T1000 (cell line): ENCODE measurements at regions not wholly inside any gene's neighbourhood (a gene's known extent, or its start where the extent isn't known, plus 50 kb on each side); places are given as distances from the start of the nearest gene placed in this dataset.

Source experiments
- DNase-seq: peaks from one replicate; lab custom pipeline; 2025; ENCODE audit warnings: mixed read lengths; lab: John Stamatoyannopoulos, UW

- DNase-seq = no peak
Measured at GRCh38 chr16:5649762-5650743, 552.5 kb upstream of the EEF2KMT start.

DNA sequence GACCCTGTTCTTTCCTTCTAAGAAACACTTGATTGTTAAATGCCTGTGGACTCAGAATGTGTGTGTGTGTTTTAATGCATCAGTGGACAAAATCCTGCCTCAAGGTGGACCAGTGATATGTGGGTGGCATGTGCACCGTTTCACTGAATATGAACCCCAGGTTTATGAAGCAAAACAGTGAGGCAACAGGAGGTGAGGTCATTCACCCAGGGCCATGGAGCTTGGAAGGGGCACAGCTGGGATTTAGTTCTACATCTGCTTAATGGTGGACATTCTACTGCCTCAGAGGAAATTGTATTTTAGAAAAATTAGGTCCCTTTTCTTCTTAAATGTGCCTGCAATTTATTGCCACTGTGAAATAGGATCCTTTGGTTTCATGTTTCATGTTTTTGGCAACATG lies 549.5 kb upstream of the EEF2KMT start:
- DNase-seq = no peak

GRCh38 chr16:5643855-5644531 lies 546.4 kb upstream of the EEF2KMT start:
- no peak for DNase-seq

DNA sequence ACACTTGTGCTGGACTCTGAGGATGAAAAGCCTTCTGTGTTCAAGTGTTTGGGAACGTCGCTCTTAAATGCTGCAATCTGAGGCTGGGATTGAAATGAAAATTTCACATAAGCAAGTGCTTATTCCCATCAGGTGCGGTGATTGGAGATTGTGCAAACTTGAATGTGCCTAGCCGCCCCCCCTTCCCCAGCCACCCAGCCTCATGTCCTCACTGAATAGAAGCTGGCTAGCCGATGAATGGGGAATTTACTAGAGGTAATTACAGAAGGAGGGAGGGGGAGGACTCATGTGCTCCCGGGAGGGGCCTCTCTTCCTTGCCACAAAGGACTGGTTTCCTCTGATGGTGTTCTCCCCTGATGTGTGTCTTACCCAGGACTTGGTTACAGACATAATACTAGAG lies 544.8 kb upstream of the EEF2KMT start:
- DNase-seq = no peak

DNA sequence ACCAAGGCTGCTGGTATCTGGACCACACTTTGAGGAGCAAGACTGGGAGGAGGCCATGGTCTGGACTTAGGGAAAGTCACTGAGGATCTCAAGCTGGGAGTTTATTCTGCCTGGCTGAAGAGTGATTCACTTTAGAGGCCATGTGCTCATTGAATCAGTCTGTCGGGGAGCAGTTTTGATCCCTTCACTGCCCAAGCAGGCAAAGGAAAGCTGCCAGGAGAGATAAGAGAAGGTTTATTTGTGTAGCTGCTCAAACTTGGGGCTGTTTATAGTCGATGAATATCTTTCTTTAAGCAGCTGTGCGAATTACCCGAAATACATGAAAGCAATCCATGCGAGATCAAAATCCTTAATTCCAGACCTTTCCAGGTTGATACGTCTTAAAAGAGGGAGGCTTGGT lies 544.4 kb upstream of the EEF2KMT start:
- no peak for DNase-seq

DNA sequence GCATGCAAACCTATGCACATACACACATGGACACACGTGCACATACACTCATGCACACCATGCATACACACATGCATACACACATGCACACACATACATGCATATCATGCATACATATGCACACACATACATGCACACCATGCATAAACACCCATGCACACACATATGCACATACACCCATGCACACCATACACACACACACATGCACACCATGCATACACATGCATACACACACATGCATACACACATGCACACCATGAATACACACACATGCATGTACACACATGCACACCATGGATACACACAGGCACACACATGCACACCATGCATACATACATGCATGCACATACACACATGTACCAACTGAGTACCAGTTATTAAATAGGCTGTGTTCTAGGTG lies 543.3 kb upstream of the EEF2KMT start:
- no peak for DNase-seq

GRCh38 chr16:5639531-5639930 lies 541.9 kb upstream of the EEF2KMT start:
- no peak for DNase-seq

GRCh38 chr16:5635331-5635730 lies 537.7 kb upstream of the EEF2KMT start:
- DNase-seq = no peak

- DNase-seq = no peak
Measured at GRCh38 chr16:5634666-5635180, 537.1 kb upstream of the EEF2KMT start.

DNA sequence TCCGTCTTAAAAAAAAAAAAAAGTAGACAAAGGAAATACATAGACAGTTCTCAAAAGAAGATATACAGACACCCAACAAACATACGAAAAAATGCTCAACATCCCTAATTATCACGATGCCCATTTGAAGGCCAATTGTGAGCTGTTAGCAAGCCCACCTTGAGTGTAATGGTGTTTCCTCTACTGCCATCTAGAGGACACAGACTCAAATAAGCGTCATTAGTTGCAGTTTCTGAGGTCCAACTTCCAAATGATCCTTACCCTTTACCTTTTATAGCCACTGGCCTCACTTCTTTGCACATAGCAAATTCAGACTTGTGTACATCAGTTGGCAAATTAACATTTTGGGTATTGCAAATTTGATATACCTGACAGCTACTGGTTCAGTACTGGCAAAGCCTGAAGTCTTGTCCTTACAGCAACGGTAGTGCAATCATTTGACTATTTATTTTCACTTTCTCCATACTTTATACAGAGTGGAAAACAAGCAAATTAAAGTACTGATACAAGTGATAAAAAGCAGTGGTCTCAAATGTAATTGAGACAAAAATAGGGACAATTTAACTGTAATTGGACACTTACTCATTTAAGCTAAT lies 536.3 kb upstream of the EEF2KMT start:
- DNase-seq = no peak

DNA sequence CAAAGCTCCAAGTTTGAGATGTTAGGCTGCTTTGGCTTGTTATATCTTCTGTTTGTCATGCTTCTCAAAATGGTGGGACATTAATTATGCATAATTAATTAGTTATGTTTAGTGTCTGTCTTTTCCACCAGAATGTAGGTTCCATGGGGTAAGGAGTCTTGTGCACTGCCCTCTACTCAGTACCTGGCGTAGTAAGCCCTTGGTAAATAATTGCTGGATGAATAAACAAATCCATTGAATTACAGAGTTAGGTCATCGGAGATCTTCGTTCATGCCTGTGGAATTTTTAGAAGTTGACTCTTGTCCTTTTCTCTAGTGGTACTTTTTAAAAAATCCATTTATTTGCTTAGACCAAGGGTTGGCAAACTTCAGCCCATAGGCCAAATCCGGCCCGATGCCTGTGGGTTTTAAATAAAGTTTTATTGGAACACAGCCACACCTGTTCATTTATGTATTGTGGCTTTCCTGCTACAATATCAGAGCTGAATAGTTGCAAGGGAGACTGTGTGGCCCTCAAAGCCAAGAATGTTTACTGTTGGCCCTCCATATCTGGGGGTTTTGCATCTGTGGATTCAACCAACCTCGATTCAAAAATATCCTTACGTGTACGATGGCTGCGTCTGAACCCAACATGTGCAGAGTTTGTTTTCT lies 524.8 kb upstream of the EEF2KMT start:
- DNase-seq = no peak

DNA sequence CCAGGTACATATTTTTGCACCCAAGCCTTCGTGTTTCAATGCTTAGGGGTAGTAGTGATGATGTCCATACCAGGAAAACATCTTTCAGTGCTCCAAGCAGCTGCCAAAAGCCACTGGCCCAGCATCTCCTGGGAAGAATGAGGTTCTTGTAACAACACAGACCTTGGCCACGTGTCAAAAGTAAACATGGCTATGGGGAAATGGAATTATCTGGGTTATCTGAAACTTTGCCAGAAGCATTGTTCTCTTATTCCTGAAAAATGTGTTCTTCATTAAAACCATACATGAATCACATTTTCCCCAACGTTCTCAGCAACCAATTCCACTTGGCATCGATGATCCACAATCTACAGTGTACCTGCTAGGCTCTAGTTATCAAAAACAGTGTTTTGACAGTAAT lies 524.2 kb upstream of the EEF2KMT start:
- DNase-seq = no peak

DNA sequence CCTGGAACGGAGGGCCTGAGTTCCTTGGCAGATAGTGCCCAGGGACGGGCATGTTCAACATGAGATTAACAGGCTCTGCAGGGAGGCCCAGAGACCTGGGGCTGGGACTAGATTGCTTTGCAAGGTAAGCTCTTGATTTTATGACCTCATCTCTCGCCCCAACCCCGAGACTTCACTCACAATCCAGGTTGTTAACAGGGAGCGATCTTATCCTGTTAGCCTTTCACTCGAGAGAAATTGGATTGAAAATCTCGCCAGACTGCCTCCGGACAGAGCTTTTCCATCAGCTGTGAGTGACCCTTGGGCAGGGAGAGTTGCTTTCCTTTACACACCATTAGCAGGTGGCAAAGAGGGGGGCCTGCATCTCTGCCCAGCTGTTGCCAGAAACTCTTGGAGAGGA lies 521.7 kb upstream of the EEF2KMT start:
- DNase-seq = no peak

DNA sequence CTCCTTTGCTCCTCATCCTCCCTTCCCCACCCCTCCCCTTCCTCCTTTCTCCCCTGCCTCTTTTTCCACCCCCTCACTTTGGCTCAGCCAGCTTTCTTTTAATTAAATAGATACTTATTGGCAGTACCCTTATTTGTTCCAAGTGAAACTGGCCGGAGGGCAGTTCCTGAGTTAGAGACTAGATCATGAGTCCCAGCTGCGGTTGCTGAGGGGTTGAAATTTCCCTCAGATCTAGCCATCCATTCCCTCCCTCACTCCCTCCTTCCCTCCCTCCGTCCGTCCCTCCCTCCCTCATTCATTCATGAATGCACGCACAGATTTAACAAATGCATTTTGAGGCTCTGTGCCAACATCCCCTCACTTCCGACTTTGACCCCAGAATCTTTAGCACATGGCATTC lies 519.2 kb upstream of the EEF2KMT start:
- no peak for DNase-seq

DNA sequence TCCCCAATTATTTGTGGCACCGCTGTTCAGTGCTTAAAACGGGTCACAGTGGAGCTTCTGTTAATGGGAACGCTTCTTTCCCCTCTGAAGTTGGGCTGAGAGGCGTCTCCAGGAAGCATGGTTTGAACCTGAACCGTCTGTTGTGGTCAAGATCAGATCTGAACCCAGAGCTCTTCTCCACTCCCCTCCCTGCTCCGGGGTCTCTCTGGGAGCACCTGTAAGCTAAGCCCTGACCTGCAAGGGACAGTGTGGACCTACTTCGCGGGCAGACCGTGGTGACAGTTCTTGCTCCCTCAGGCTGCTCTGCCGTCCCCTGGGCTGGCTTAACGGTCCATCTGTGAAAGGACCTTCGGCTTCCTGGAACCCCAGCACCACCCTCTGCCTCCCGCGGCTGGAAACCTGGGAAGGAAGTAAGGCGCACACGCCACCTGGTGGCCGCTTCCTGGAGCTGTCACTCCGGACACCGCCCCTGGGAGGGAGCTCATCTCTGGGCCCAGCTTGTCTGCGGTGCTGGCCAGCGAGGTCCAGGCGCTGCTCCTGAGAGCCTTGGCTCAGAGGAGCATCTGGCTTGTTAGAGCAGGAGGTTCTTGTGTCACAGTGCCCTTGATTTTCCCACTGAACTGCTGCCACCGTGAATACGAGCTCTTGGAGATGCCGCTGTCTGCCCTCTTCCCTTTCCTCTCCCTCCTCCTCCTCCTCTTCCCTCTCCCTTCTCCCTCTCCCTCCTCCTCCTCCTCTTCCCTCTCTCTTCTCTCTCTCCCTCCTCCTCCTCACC lies 518.5 kb upstream of the EEF2KMT start:
- no peak for DNase-seq

GRCh38 chr16:5607169-5607568 lies 509.6 kb upstream of the EEF2KMT start:
- no peak for DNase-seq

DNA sequence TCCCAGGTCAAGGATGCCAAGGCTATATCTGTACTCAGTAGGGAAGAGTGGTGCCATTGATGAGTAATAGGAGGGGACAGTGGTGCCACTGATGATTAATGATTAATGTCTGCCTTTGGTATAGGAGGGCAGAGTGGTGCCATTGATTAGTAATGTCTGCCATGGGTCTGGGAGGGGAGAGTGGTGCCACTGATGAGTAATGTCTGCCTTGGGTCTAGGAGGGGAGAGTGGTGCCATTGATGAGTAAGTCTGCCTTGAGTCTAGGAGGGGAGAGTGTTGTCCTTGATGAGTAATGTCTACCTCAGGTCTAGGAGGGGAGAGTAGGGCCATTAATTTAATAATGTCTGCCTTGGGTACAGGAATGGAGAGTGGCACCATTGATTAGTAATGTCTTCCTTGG lies 507.8 kb upstream of the EEF2KMT start:
- DNase-seq = no peak

DNA sequence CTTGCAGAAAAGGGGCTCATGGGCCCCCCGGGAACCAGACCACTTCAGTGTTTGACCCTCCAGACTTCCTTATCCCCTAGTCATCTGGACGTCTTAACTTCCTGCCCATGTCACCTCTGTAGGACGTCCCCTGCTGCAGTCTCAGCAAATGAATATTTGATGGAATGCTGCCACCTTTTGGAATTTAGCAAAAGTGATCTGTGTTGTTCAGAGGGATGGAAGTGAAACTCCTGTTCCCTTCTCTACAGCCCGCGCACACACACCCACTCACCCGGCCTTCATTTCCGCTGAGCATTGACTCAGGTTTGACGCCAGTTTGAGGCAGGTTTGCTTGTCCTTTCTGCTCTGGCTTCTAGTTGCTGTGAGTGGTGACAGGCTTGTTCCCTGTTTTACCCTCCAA lies 507.2 kb upstream of the EEF2KMT start:
- no peak for DNase-seq

DNA sequence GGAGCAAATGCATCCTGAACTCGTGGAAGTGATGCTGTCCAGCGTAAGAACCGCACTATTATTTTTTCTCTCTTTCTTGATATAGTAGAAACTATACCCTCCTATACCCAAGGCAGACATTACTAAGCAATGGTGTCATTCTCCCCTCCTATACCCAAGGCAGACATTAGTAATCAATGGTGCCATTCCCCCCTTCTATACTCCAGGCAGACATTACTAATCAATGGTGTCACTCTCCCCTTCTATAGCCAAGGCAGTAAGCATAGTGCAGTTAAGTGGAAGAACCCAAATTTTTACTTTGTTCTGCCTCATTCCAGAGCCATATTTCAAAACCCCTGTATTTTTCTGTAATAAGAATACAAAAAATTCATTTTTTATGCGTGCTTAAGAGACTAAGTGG lies 506.2 kb upstream of the EEF2KMT start:
- no peak for DNase-seq

GRCh38 chr16:5601957-5602356 lies 504.4 kb upstream of the EEF2KMT start:
- DNase-seq = no peak

DNA sequence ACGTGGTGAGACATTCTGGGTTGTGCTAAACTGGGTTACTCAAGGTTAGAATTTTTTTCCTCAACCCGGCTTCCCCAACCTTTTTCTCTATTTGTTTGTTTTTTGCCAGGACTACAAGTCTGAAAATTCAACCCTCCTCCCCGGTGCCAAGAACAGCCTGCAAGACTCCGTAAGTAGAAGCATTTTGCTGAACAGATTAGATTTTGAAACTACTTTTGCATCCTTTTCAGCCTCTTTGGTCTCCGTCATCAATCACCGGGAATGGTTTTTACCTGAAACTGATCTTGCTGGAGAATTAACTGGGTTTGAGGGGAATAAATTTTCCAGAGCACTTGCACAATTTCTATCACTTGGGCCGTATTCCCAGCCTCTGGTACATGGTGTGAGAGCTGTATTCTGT lies 501.2 kb upstream of the EEF2KMT start:
- DNase-seq = no peak
